Thoracic aorta (tissue), 2 donors: ENCODE measurements at regions not wholly inside any gene's neighbourhood (a gene's known extent, or its start where the extent isn't known, plus 50 kb on each side); places are given as distances from the start of the nearest gene placed in this dataset.

Experiments
- ATAC-seq: fragments of 150-250 bp; one replicate; pipeline ENCODE4 v1.8.0; 2017; ENCODE audit warnings: low read depth; ENCODE audit not compliant: insufficient number of reproducible peaks, low FRiP score
- DNase-seq: peaks from one replicate; pipeline ENCODE4 v3.0.0-alpha.2; 2020; ENCODE audit warnings: low spot score
- H3K27ac ChIP-seq, 2 donors: fragments of 200-600 bp; sonication (generic); 1 replicate in 1 of 2; 2 replicates in 1 of 2; pipeline ENCODE4 v1.5.1; 2016; ENCODE audit warnings: mild to moderate bottlenecking in 2 of 2, moderate library complexity in 2 of 2
- H3K27me3 ChIP-seq: fragments of 200-600 bp; sonication (generic); replicated peaks from 2 replicates; pipeline ENCODE4 v1.6.0; 2016; ENCODE audit warnings: mild to moderate bottlenecking; ENCODE audit not compliant: insufficient read depth
- H3K36me3 ChIP-seq: fragments of 200-600 bp; sonication (generic); one replicate; pipeline ENCODE4 v1.5.1; 2016
- H3K4me1 ChIP-seq, 2 donors: fragments of 200-600 bp; sonication (generic); 1 replicate in 1 of 2; 2 replicates in 1 of 2; pipeline versions ENCODE4 v1.5.1 to v1.6.0; 2016; ENCODE audit warnings: low read depth in 2 of 2, mild to moderate bottlenecking in 1 of 2; ENCODE audit not compliant: control insufficient read depth in 1 of 2
- H3K4me3 ChIP-seq: fragments of 200-600 bp; sonication (generic); 2 replicates; pipeline ENCODE4 v1.5.1; 2016; ENCODE audit warnings: mild to moderate bottlenecking
- H3K9me3 ChIP-seq: fragments of 200-600 bp; sonication (generic); 2 replicates; pipeline ENCODE4 v1.5.1; 2016
- CTCF ChIP-seq: fragments of 200-600 bp; sonication (generic); IDR thresholded peaks from one replicate; pipeline ENCODE4 v1.5.1; 2019; ENCODE audit warnings: antibody characterized with exemption

GRCh38 chr17:72297326-72298115 is 176.7 kb downstream of the SOX9 start:
- H3K27me3 ChIP-seq, result no peaks in the 10 kb centered on the region
- no peak for DNase-seq
- H3K27ac ChIP-seq, result no peak overlapping the region
- no peaks in the 10 kb centered on the region for H3K36me3 ChIP-seq
- H3K9me3 ChIP-seq, result no peaks in the 10 kb centered on the region
- no peaks in the 10 kb centered on the region for H3K4me1 ChIP-seq
- no peak for TF ChIP-seq CTCF
- no peak for ATAC-seq
- H3K4me3 ChIP-seq, result no peak overlapping the region

GRCh38 chr17:72299100-72299499 is 178.3 kb downstream of the SOX9 start:
- no peak for TF ChIP-seq CTCF
- ATAC-seq (no peak), DNase-seq (no peak)
- no peaks in the 10 kb centered on the region for H3K4me1 ChIP-seq
- no peaks in the 10 kb centered on the region for H3K27me3 ChIP-seq
- no peak overlapping the region for H3K4me3 ChIP-seq
- H3K36me3 ChIP-seq, result no peaks in the 10 kb centered on the region
- no peaks in the 10 kb centered on the region for H3K9me3 ChIP-seq
- H3K27ac ChIP-seq, result no peak overlapping the region

DNA sequence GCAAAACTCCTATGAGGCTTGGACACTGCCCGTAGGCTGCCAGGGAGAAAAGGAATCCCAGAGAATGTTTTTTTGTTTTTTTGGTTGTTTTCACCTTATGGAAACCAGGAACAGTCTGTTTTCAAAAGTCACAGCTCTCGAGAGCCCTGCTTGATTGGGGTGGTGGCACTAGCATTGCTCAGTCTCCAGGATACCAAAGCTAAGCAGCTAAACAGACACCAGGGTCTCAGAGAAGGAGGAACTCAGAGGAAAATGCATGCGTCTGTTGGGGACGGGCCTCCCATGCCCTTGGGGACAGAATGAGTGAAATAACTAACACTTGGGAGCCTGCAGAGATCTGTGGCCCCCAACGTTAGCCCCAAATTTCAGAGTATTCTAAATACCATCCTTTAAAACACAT is 178.8 kb downstream of the SOX9 start:
- ATAC-seq, result no peak
- no peaks in the 10 kb centered on the region for H3K9me3 ChIP-seq
- no peaks in the 10 kb centered on the region for H3K27me3 ChIP-seq
- H3K27ac ChIP-seq, result no peak overlapping the region
- no peaks in the 10 kb centered on the region for H3K36me3 ChIP-seq
- no peak overlapping the region for H3K4me3 ChIP-seq
- no peaks in the 10 kb centered on the region for H3K4me1 ChIP-seq
- no peak for DNase-seq
- TF ChIP-seq CTCF, result no peak

- TF ChIP-seq CTCF, result no peak
- H3K36me3 ChIP-seq, result no peaks in the 10 kb centered on the region
- H3K9me3 ChIP-seq, result no peaks in the 10 kb centered on the region
- no peaks in the 10 kb centered on the region for H3K27me3 ChIP-seq
- no peak for DNase-seq
- H3K4me3 ChIP-seq, result no peak overlapping the region
- no peak for ATAC-seq
- no peaks in the 10 kb centered on the region for H3K4me1 ChIP-seq
- H3K27ac ChIP-seq, result no peak overlapping the region
These were observed 181.1 kb downstream of the SOX9 start for GRCh38 chr17:72301887-72302286.

- H3K27me3 ChIP-seq, result no peaks in the 10 kb centered on the region
- no peaks in the 10 kb centered on the region for H3K4me1 ChIP-seq
- no peak for TF ChIP-seq CTCF
- no peak for DNase-seq
- no peak for ATAC-seq
- no peak overlapping the region for H3K27ac ChIP-seq
- H3K4me3 ChIP-seq, result no peak overlapping the region
- H3K9me3 ChIP-seq, result no peaks in the 10 kb centered on the region
- H3K36me3 ChIP-seq, result no peaks in the 10 kb centered on the region
These were observed 181.9 kb downstream of the SOX9 start for GRCh38 chr17:72302735-72303134.
